ENCODE measurements at regions not wholly inside any gene's neighbourhood (a gene's known extent, or its start where the extent isn't known, plus 50 kb on each side); places are given as distances from the start of the nearest gene placed in this dataset.

- no peak for TF ChIP-seq CTCF (optimal IDR thresholded peaks at IDR 0.05 in 1 of 3, IDR thresholded peaks at IDR 0.05 in 1 of 3, conservative IDR thresholded peaks at IDR 0.05 in 1 of 3; ENCODE audit: extremely low read depth in 1 of 3, insufficient read depth in 2 of 3, low read length in 3 of 3)
- no peak for TF ChIP-seq EZH2 (IDR thresholded peaks at IDR 0.05; ENCODE audit: low read length)
These were observed 51.7 kb upstream of the ME3 start for GRCh38 chr11:86724137-86724536.
